ENCODE measurements at regions not wholly inside any gene's neighbourhood (a gene's known extent, or its start where the extent isn't known, plus 50 kb on each side); places are given as distances from the start of the nearest gene placed in this dataset.

DNA sequence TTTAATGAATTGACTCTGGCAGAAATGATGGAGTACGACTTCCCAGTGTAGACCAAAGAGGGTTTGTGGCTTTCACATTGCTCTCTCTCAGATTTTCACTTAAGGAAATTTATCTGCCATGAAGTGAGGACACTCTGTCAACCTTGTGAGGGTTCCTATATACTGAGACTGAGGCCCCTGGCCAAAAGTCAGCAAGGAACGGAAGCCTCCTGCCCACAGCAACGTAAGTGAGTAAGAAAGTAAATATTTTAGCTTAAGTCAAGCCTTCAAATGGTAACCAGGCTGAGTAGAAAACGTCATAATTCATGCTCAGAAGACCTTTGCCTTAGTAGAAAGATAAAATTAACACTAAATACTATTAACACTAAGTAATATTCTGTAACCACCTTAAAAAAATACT is 1080.5 kb upstream of the ACVR2A start:
- TF ChIP-seq, protein P1, sequence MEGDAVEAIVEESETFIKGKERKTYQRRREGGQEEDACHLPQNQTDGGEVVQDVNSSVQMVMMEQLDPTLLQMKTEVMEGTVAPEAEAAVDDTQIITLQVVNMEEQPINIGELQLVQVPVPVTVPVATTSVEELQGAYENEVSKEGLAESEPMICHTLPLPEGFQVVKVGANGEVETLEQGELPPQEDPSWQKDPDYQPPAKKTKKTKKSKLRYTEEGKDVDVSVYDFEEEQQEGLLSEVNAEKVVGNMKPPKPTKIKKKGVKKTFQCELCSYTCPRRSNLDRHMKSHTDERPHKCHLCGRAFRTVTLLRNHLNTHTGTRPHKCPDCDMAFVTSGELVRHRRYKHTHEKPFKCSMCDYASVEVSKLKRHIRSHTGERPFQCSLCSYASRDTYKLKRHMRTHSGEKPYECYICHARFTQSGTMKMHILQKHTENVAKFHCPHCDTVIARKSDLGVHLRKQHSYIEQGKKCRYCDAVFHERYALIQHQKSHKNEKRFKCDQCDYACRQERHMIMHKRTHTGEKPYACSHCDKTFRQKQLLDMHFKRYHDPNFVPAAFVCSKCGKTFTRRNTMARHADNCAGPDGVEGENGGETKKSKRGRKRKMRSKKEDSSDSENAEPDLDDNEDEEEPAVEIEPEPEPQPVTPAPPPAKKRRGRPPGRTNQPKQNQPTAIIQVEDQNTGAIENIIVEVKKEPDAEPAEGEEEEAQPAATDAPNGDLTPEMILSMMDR (conservative IDR thresholded peaks at IDR 0.05; ENCODE audit: low read depth, low read length): no peak
- TF ChIP-seq EZH2 (IDR thresholded peaks at IDR 0.05; ENCODE audit: low read length, unreplicated experiment): no peak
- no peak for TF ChIP-seq EZH2phosphoT487 (IDR thresholded peaks at IDR 0.05; ENCODE audit: borderline replicate concordance, low read length)

All from PC-3 (cell line).